ENCODE measurements at regions not wholly inside any gene's neighbourhood (a gene's known extent, or its start where the extent isn't known, plus 50 kb on each side); places are given as distances from the start of the nearest gene placed in this dataset.
"Not testable (repeated sequence)": the region's sequence is repeated elsewhere in the genome, so short reads cannot be mapped to it uniquely, and the experiment has no call there.

- H3K9me3 Mint-ChIP-seq: peaks cover 6% of the 10 kb centered on the region
- ATAC-seq (no peak), DNase-seq (ENCODE audit: low spot score) (no peak)
- no peak overlapping the region for H3K27ac Mint-ChIP-seq
- H3K36me3 Mint-ChIP-seq: peaks cover 6% of the 10 kb centered on the region
- no peaks in the 10 kb centered on the region for H3K27me3 Mint-ChIP-seq
- no peak overlapping the region for H3K4me3 Mint-ChIP-seq
- no peaks in the 10 kb centered on the region for H3K4me1 Mint-ChIP-seq (ENCODE audit: low read depth in 2 of 2)
Measured at GRCh38 chr13:56670563-56670962, 470.2 kb upstream of the PRR20A start.

GRCh38 chr13:56681404-56681803 is 459.3 kb upstream of the PRR20A start:
- no peak overlapping the region for H3K27ac Mint-ChIP-seq
- peaks cover 9% of the 10 kb centered on the region for H3K9me3 Mint-ChIP-seq
- H3K36me3 Mint-ChIP-seq: peaks cover 7% of the 10 kb centered on the region
- no peak for DNase-seq (ENCODE audit: low spot score)
- H3K4me3 Mint-ChIP-seq: no peak overlapping the region
- H3K4me1 Mint-ChIP-seq (ENCODE audit: low read depth in 2 of 2): no peaks in the 10 kb centered on the region
- no peak for ATAC-seq
- H3K27me3 Mint-ChIP-seq: no peaks in the 10 kb centered on the region

GRCh38 chr13:56687131-56687530 is 453.6 kb upstream of the PRR20A start:
- H3K9me3 Mint-ChIP-seq: peaks cover 4% of the 10 kb centered on the region
- no peak for ATAC-seq
- H3K4me1 Mint-ChIP-seq (ENCODE audit: low read depth in 2 of 2): no peaks in the 10 kb centered on the region
- no peaks in the 10 kb centered on the region for H3K27me3 Mint-ChIP-seq
- DNase-seq (ENCODE audit: low spot score): no peak
- H3K4me3 Mint-ChIP-seq: no peak overlapping the region
- no peak overlapping the region for H3K27ac Mint-ChIP-seq
- no peaks in the 10 kb centered on the region for H3K36me3 Mint-ChIP-seq

GRCh38 chr13:56697011-56697410 is 443.7 kb upstream of the PRR20A start:
- Mint-ChIP-seq H3K27me3 (no peaks in the 10 kb centered on the region), H3K27ac (no peak overlapping the region), H3K36me3 (peaks cover 4% of the 10 kb centered on the region), H3K4me3 (no peak overlapping the region), H3K9me3 (peaks cover 19% of the 10 kb centered on the region), H3K4me1 (ENCODE audit: low read depth in 2 of 2) (no peaks in the 10 kb centered on the region)
- DNase-seq (ENCODE audit: low spot score) (no peak), ATAC-seq (no peak)

GRCh38 chr13:56700324-56700723 is 440.4 kb upstream of the PRR20A start:
- ATAC-seq (no peak), DNase-seq (ENCODE audit: low spot score) (no peak)
- Mint-ChIP-seq H3K27me3 (no peaks in the 10 kb centered on the region), H3K4me3 (no peak overlapping the region), H3K27ac (no peak overlapping the region), H3K9me3 (peaks cover 12% of the 10 kb centered on the region), H3K4me1 (ENCODE audit: low read depth in 2 of 2) (no peaks in the 10 kb centered on the region), H3K36me3 (peaks cover 5% of the 10 kb centered on the region)

GRCh38 chr13:56706485-56706884 is 434.2 kb upstream of the PRR20A start:
- ATAC-seq (no peak), DNase-seq (ENCODE audit: low spot score) (no peak)
- no peak overlapping the region for H3K4me3 Mint-ChIP-seq
- no peaks in the 10 kb centered on the region for H3K27me3 Mint-ChIP-seq
- no peak overlapping the region for H3K27ac Mint-ChIP-seq
- H3K36me3 Mint-ChIP-seq: peaks cover 5% of the 10 kb centered on the region
- peaks cover 12% of the 10 kb centered on the region for H3K9me3 Mint-ChIP-seq
- H3K4me1 Mint-ChIP-seq (ENCODE audit: low read depth in 2 of 2): no peaks in the 10 kb centered on the region

GRCh38 chr13:56713656-56714055 is 427.1 kb upstream of the PRR20A start:
- H3K9me3 Mint-ChIP-seq: peaks cover 7% of the 10 kb centered on the region
- peaks cover 4% of the 10 kb centered on the region for H3K36me3 Mint-ChIP-seq
- H3K27ac Mint-ChIP-seq: no peak overlapping the region
- no peak for ATAC-seq
- no peak for DNase-seq (ENCODE audit: low spot score)
- no peak overlapping the region for H3K4me3 Mint-ChIP-seq
- H3K27me3 Mint-ChIP-seq: no peaks in the 10 kb centered on the region
- H3K4me1 Mint-ChIP-seq (ENCODE audit: low read depth in 2 of 2): no peaks in the 10 kb centered on the region

GRCh38 chr13:56718791-56719190 is 421.9 kb upstream of the PRR20A start:
- Mint-ChIP-seq H3K27ac (no peak overlapping the region), H3K4me1 (ENCODE audit: low read depth in 2 of 2) (no peaks in the 10 kb centered on the region), H3K4me3 (no peak overlapping the region), H3K36me3 (peaks cover 8% of the 10 kb centered on the region), H3K9me3 (peaks cover 17% of the 10 kb centered on the region), H3K27me3 (no peaks in the 10 kb centered on the region)
- no peak for DNase-seq (ENCODE audit: low spot score)
- ATAC-seq: no peak

GRCh38 chr13:56720841-56721240 is 419.9 kb upstream of the PRR20A start:
- no peak overlapping the region for H3K27ac Mint-ChIP-seq
- peaks cover 17% of the 10 kb centered on the region for H3K9me3 Mint-ChIP-seq
- H3K4me3 Mint-ChIP-seq: no peak overlapping the region
- H3K4me1 Mint-ChIP-seq (ENCODE audit: low read depth in 2 of 2): no peaks in the 10 kb centered on the region
- no peak for ATAC-seq
- peaks cover 8% of the 10 kb centered on the region for H3K36me3 Mint-ChIP-seq
- H3K27me3 Mint-ChIP-seq: no peaks in the 10 kb centered on the region
- DNase-seq (ENCODE audit: low spot score): no peak

- ATAC-seq: no peak
- Mint-ChIP-seq H3K9me3 (peaks cover 4% of the 10 kb centered on the region), H3K4me3 (no peak overlapping the region), H3K27ac (no peak overlapping the region), H3K27me3 (no peaks in the 10 kb centered on the region), H3K36me3 (peaks cover 6% of the 10 kb centered on the region), H3K4me1 (ENCODE audit: low read depth in 2 of 2) (no peaks in the 10 kb centered on the region)
- no peak for DNase-seq (ENCODE audit: low spot score)
Measured at GRCh38 chr13:56735537-56735942, 405.2 kb upstream of the PRR20A start.

- Mint-ChIP-seq H3K27ac (no peak overlapping the region), H3K4me1 (ENCODE audit: low read depth in 2 of 2) (no peaks in the 10 kb centered on the region), H3K27me3 (no peaks in the 10 kb centered on the region), H3K9me3 (peaks cover 4% of the 10 kb centered on the region), H3K4me3 (no peak overlapping the region), H3K36me3 (peaks cover 6% of the 10 kb centered on the region)
- ATAC-seq (no peak), DNase-seq (ENCODE audit: low spot score) (no peak)
Measured at GRCh38 chr13:56736966-56737365, 403.8 kb upstream of the PRR20A start.

- H3K27ac Mint-ChIP-seq: no peak overlapping the region
- DNase-seq (ENCODE audit: low spot score): no peak
- peaks cover 20% of the 10 kb centered on the region for H3K9me3 Mint-ChIP-seq
- H3K4me1 Mint-ChIP-seq (ENCODE audit: low read depth in 2 of 2): no peaks in the 10 kb centered on the region
- no peak for ATAC-seq
- H3K36me3 Mint-ChIP-seq: peaks cover 6% of the 10 kb centered on the region
- H3K4me3 Mint-ChIP-seq: no peak overlapping the region
- H3K27me3 Mint-ChIP-seq: no peaks in the 10 kb centered on the region
Measured at GRCh38 chr13:56752636-56753035, 388.1 kb upstream of the PRR20A start.

GRCh38 chr13:56755181-56755935 is 385.4 kb upstream of the PRR20A start:
- DNase-seq (ENCODE audit: low spot score): no peak
- no peak for ATAC-seq
- Mint-ChIP-seq H3K4me1 (ENCODE audit: low read depth in 2 of 2) (no peaks in the 10 kb centered on the region), H3K4me3 (no peak overlapping the region), H3K36me3 (peaks cover 4% of the 10 kb centered on the region), H3K27ac (no peak overlapping the region), H3K9me3 (peaks cover 13% of the 10 kb centered on the region), H3K27me3 (no peaks in the 10 kb centered on the region)

- H3K27me3 Mint-ChIP-seq; ATAC-seq; H3K4me1 Mint-ChIP-seq (ENCODE audit: low read depth in 2 of 2); H3K27ac Mint-ChIP-seq; DNase-seq (ENCODE audit: low spot score); H3K4me3 Mint-ChIP-seq: not testable (repeated sequence)
- peaks cover 28% of the 10 kb centered on the region for H3K9me3 Mint-ChIP-seq
- H3K36me3 Mint-ChIP-seq: peaks cover 23% of the 10 kb centered on the region
Measured at GRCh38 chr13:56763333-56763732, 377.4 kb upstream of the PRR20A start.

- no peak overlapping the region for H3K27ac Mint-ChIP-seq
- H3K36me3 Mint-ChIP-seq: no peaks in the 10 kb centered on the region
- ATAC-seq (no peak), DNase-seq (ENCODE audit: low spot score) (no peak)
- H3K9me3 Mint-ChIP-seq: peaks cover 9% of the 10 kb centered on the region
- no peaks in the 10 kb centered on the region for H3K4me1 Mint-ChIP-seq (ENCODE audit: low read depth in 2 of 2)
- H3K4me3 Mint-ChIP-seq: no peak overlapping the region
- H3K27me3 Mint-ChIP-seq: no peaks in the 10 kb centered on the region
Measured at GRCh38 chr13:56773148-56773547, 367.6 kb upstream of the PRR20A start.

Measured in natural killer cell treated with Interleukin-12 subunit alpha and Interleukin-12 subunit beta and Interleukin-15 and Interleukin-18, amount 100 ng/mL, for 72 hours (primary cell).